CD4-positive, CD25-positive, alpha-beta regulatory T cell (primary cell): ENCODE measurements at regions not wholly inside any gene's neighbourhood (a gene's known extent, or its start where the extent isn't known, plus 50 kb on each side); places are given as distances from the start of the nearest gene placed in this dataset.

Experiments
- ATAC-seq, 2 donors: fragments of 150-1000 bp; cut with Tn5 transposase; one replicate each; pipeline ENCODE4 v1.10.0; 2021; ENCODE audit warnings: low read depth in 2 of 2, moderate number of reproducible peaks in 2 of 2, moderate library complexity in 1 of 2
- DNase-seq, 3 donors: peaks; one replicate each; pipeline versions ENCODE4 v3.0.0 to v3.0.0-alpha.2; 2012 to 2022; ENCODE audit warnings: mixed read lengths in 1 of 3
- H3K27ac ChIP-seq: one replicate; pipeline ENCODE4 v1.7.0; 2013; ENCODE audit warnings: mild to moderate bottlenecking, low read length; ENCODE audit not compliant: insufficient read depth, poor library complexity, severe bottlenecking
- H3K27me3 ChIP-seq: one replicate; pipeline ENCODE4 v1.7.0; 2013; ENCODE audit warnings: low read length; ENCODE audit not compliant: control insufficient read depth, insufficient read depth
- H3K36me3 ChIP-seq: one replicate; pipeline ENCODE4 v1.7.0; 2013; ENCODE audit warnings: mild to moderate bottlenecking, low read length, moderate library complexity; ENCODE audit not compliant: control insufficient read depth, insufficient read depth
- H3K4me1 ChIP-seq: 2 replicates; pipeline ENCODE4 v1.7.0; 2013; ENCODE audit warnings: mild to moderate bottlenecking, low read length; ENCODE audit not compliant: insufficient read depth, control insufficient read depth, poor library complexity, severe bottlenecking
- H3K4me3 ChIP-seq: one replicate; pipeline ENCODE4 v1.7.0; 2013; ENCODE audit warnings: low read depth, mild to moderate bottlenecking, low read length, moderate library complexity
- H3K9me3 ChIP-seq, 2 experiments: 1 replicate in 1 of 2; 2 replicates in 1 of 2; pipeline ENCODE4 v1.7.0; 2013; ENCODE audit warnings: low read length in 2 of 2, mild to moderate bottlenecking in 1 of 2, moderate library complexity in 1 of 2; ENCODE audit not compliant: control insufficient read depth in 2 of 2
- H3K27ac Mint-ChIP-seq, 3 donors: one replicate each; pipeline ENCODE4 v1.8.0; 2020 to 2022; ENCODE audit warnings: mild to moderate bottlenecking in 3 of 3, mixed read lengths in 3 of 3, moderate library complexity in 2 of 3
- H3K27me3 Mint-ChIP-seq: one replicate; pipeline ENCODE4 v1.8.0; 2022; ENCODE audit warnings: mild to moderate bottlenecking, mixed read lengths
- H3K36me3 Mint-ChIP-seq: one replicate; pipeline ENCODE4 v1.8.0; 2020; ENCODE audit warnings: mixed read lengths
- H3K4me1 Mint-ChIP-seq, 4 donors: one replicate each; pipeline ENCODE4 v1.8.0; 2020 to 2022; ENCODE audit warnings: mixed read lengths in 4 of 4, mild to moderate bottlenecking in 1 of 4
- H3K4me3 Mint-ChIP-seq, 4 donors: one replicate each; pipeline ENCODE4 v1.8.0; 2020 to 2022; ENCODE audit warnings: mild to moderate bottlenecking in 4 of 4, mixed read lengths in 4 of 4, moderate library complexity in 3 of 4
- H3K9me3 Mint-ChIP-seq, 7 donors: one replicate each; pipeline ENCODE4 v1.8.0; 2020 to 2022; ENCODE audit warnings: mixed read lengths in 7 of 7, mild to moderate bottlenecking in 3 of 7, moderate library complexity in 2 of 7

- no peak for ATAC-seq
- no peaks in the 10 kb centered on the region for H3K36me3 Mint-ChIP-seq
- no peak overlapping the region for H3K4me3 Mint-ChIP-seq
- H3K36me3 ChIP-seq, result no peaks in the 10 kb centered on the region
- H3K4me1 ChIP-seq, result no peaks in the 10 kb centered on the region
- DNase-seq, result no peak
- no peak overlapping the region for H3K27ac ChIP-seq
- H3K27me3 Mint-ChIP-seq, result peaks cover 16% of the 10 kb centered on the region
- H3K27me3 ChIP-seq, result peaks cover 2% of the 10 kb centered on the region
- H3K4me1 Mint-ChIP-seq, result no peaks in the 10 kb centered on the region
- no peak overlapping the region for H3K4me3 ChIP-seq
- peaks cover 0 to 3% (median 1%) of the 10 kb centered on the region in 7 donors for H3K9me3 Mint-ChIP-seq
- H3K9me3 ChIP-seq, result no peaks in the 10 kb centered on the region
- no peak overlapping the region for H3K27ac Mint-ChIP-seq
Measured at GRCh38 chr9:107632661-107633060, 143.1 kb upstream of the KLF4 start.

GRCh38 chr9:107632216-107632615 lies 142.6 kb upstream of the KLF4 start:
- Histone ChIP-seq H3K4me1 (no peaks in the 10 kb centered on the region), H3K27me3 (peaks cover 2% of the 10 kb centered on the region), H3K9me3 (no peaks in the 10 kb centered on the region), H3K4me3 (no peak overlapping the region), H3K36me3 (no peaks in the 10 kb centered on the region), H3K27ac (no peak overlapping the region)
- no peaks in the 10 kb centered on the region for H3K4me1 Mint-ChIP-seq
- H3K27me3 Mint-ChIP-seq, result peaks cover 16% of the 10 kb centered on the region
- H3K9me3 Mint-ChIP-seq, result peaks cover 0 to 3% (median 1%) of the 10 kb centered on the region in 7 donors
- H3K4me3 Mint-ChIP-seq, result no peak overlapping the region
- H3K27ac Mint-ChIP-seq, result no peak overlapping the region
- ATAC-seq (no peak), DNase-seq (no peak)
- no peaks in the 10 kb centered on the region for H3K36me3 Mint-ChIP-seq

GRCh38 chr9:107631788-107632187 lies 142.2 kb upstream of the KLF4 start:
- Histone ChIP-seq H3K4me3 (no peak overlapping the region), H3K4me1 (no peaks in the 10 kb centered on the region), H3K27me3 (peaks cover 2% of the 10 kb centered on the region), H3K9me3 (no peaks in the 10 kb centered on the region), H3K27ac (no peak overlapping the region), H3K36me3 (no peaks in the 10 kb centered on the region)
- no peak overlapping the region for H3K27ac Mint-ChIP-seq
- H3K9me3 Mint-ChIP-seq, result peaks cover 0 to 2% (median 1%) of the 10 kb centered on the region in 7 donors
- peaks cover 14% of the 10 kb centered on the region for H3K27me3 Mint-ChIP-seq
- H3K36me3 Mint-ChIP-seq, result no peaks in the 10 kb centered on the region
- no peak for DNase-seq
- H3K4me1 Mint-ChIP-seq, result no peaks in the 10 kb centered on the region
- H3K4me3 Mint-ChIP-seq, result no peak overlapping the region
- ATAC-seq, result no peak

GRCh38 chr9:107630156-107630555 lies 140.6 kb upstream of the KLF4 start:
- no peaks in the 10 kb centered on the region for H3K9me3 ChIP-seq
- no peak overlapping the region for H3K27ac ChIP-seq
- H3K4me3 ChIP-seq, result no peak overlapping the region
- H3K36me3 ChIP-seq, result no peaks in the 10 kb centered on the region
- DNase-seq, result no peak
- ATAC-seq, result no peak
- H3K27ac Mint-ChIP-seq, result no peak overlapping the region
- H3K4me1 Mint-ChIP-seq, result no peaks in the 10 kb centered on the region
- H3K36me3 Mint-ChIP-seq, result no peaks in the 10 kb centered on the region
- H3K4me1 ChIP-seq, result no peaks in the 10 kb centered on the region
- no peak overlapping the region for H3K4me3 Mint-ChIP-seq
- H3K27me3 ChIP-seq, result no peaks in the 10 kb centered on the region
- peaks cover 0 to 2% (median 1%) of the 10 kb centered on the region in 7 donors for H3K9me3 Mint-ChIP-seq
- peaks cover 5% of the 10 kb centered on the region for H3K27me3 Mint-ChIP-seq

- H3K4me1 Mint-ChIP-seq, result no peaks in the 10 kb centered on the region
- Histone ChIP-seq H3K9me3 (no peaks in the 10 kb centered on the region), H3K4me3 (no peak overlapping the region), H3K27ac (no peak overlapping the region), H3K36me3 (no peaks in the 10 kb centered on the region), H3K4me1 (no peaks in the 10 kb centered on the region), H3K27me3 (no peaks in the 10 kb centered on the region)
- H3K4me3 Mint-ChIP-seq, result no peak overlapping the region
- ATAC-seq (no peak), DNase-seq (no peak)
- H3K27ac Mint-ChIP-seq, result no peak overlapping the region
- no peaks in the 10 kb centered on the region for H3K27me3 Mint-ChIP-seq
- peaks cover 0 to 2% (median 1%) of the 10 kb centered on the region in 7 donors for H3K9me3 Mint-ChIP-seq
- H3K36me3 Mint-ChIP-seq, result no peaks in the 10 kb centered on the region
Measured at GRCh38 chr9:107628444-107628843, 138.9 kb upstream of the KLF4 start.

GRCh38 chr9:107627781-107628180 lies 138.2 kb upstream of the KLF4 start:
- H3K4me1 ChIP-seq, result no peaks in the 10 kb centered on the region
- H3K27me3 ChIP-seq, result no peaks in the 10 kb centered on the region
- Mint-ChIP-seq H3K27me3 (no peaks in the 10 kb centered on the region), H3K9me3 (peaks cover 0 to 2% (median 1%) of the 10 kb centered on the region in 7 donors), H3K27ac (no peak overlapping the region), H3K4me1 (no peaks in the 10 kb centered on the region), H3K4me3 (no peak overlapping the region), H3K36me3 (no peaks in the 10 kb centered on the region)
- H3K27ac ChIP-seq, result no peak overlapping the region
- DNase-seq (no peak), ATAC-seq (no peak)
- no peaks in the 10 kb centered on the region for H3K9me3 ChIP-seq
- H3K4me3 ChIP-seq, result no peak overlapping the region
- no peaks in the 10 kb centered on the region for H3K36me3 ChIP-seq

GRCh38 chr9:107626118-107626517 lies 136.5 kb upstream of the KLF4 start:
- Mint-ChIP-seq H3K36me3 (no peaks in the 10 kb centered on the region), H3K4me3 (no peak overlapping the region), H3K27me3 (no peaks in the 10 kb centered on the region), H3K4me1 (no peaks in the 10 kb centered on the region), H3K27ac (no peak overlapping the region), H3K9me3 (peaks cover 0 to 2% (median 0%) of the 10 kb centered on the region in 7 donors)
- H3K36me3 ChIP-seq, result no peaks in the 10 kb centered on the region
- H3K9me3 ChIP-seq, result no peaks in the 10 kb centered on the region
- DNase-seq (no peak), ATAC-seq (no peak)
- no peaks in the 10 kb centered on the region for H3K4me1 ChIP-seq
- no peak overlapping the region for H3K27ac ChIP-seq
- no peaks in the 10 kb centered on the region for H3K27me3 ChIP-seq
- no peak overlapping the region for H3K4me3 ChIP-seq

- no peaks in the 10 kb centered on the region for H3K4me1 ChIP-seq
- H3K27me3 ChIP-seq, result no peaks in the 10 kb centered on the region
- Mint-ChIP-seq H3K36me3 (no peaks in the 10 kb centered on the region), H3K27me3 (no peaks in the 10 kb centered on the region), H3K9me3 (peaks cover 0 to 2% (median 0%) of the 10 kb centered on the region in 7 donors), H3K27ac (no peak overlapping the region), H3K4me1 (no peaks in the 10 kb centered on the region), H3K4me3 (no peak overlapping the region)
- H3K36me3 ChIP-seq, result no peaks in the 10 kb centered on the region
- no peaks in the 10 kb centered on the region for H3K9me3 ChIP-seq
- ATAC-seq (no peak), DNase-seq (no peak)
- H3K4me3 ChIP-seq, result no peak overlapping the region
- H3K27ac ChIP-seq, result no peak overlapping the region
Measured at GRCh38 chr9:107625383-107625984, 135.9 kb upstream of the KLF4 start.
